Neuron (in vitro differentiated cells): ENCODE measurements at regions not wholly inside any gene's neighbourhood (a gene's known extent, or its start where the extent isn't known, plus 50 kb on each side); places are given as distances from the start of the nearest gene placed in this dataset.

ENCODE experiments used
- H2AFZ ChIP-seq: one replicate; pipeline ENCODE4 v1.6.1; 2013; ENCODE audit warnings: low read depth, mild to moderate bottlenecking, inconsistent platforms, low read length, moderate library complexity
- H3K27me3 ChIP-seq: one replicate; pipeline ENCODE4 v1.6.1; 2013; ENCODE audit warnings: low read length; ENCODE audit not compliant: insufficient read depth
- H3K36me3 ChIP-seq: one replicate; pipeline ENCODE4 v1.6.1; 2013; ENCODE audit warnings: low read length; ENCODE audit not compliant: insufficient read depth
- H3K4me1 ChIP-seq: one replicate; pipeline ENCODE4 v1.6.1; 2013; ENCODE audit warnings: low read length; ENCODE audit not compliant: insufficient read depth
- H3K4me3 ChIP-seq: 2 replicates; pipeline ENCODE4 v1.5.1; 2013; ENCODE audit warnings: mild to moderate bottlenecking, low read length, moderate library complexity
- H3K9me3 ChIP-seq: one replicate; pipeline ENCODE4 v1.6.1; 2013; ENCODE audit warnings: low read length

DNA sequence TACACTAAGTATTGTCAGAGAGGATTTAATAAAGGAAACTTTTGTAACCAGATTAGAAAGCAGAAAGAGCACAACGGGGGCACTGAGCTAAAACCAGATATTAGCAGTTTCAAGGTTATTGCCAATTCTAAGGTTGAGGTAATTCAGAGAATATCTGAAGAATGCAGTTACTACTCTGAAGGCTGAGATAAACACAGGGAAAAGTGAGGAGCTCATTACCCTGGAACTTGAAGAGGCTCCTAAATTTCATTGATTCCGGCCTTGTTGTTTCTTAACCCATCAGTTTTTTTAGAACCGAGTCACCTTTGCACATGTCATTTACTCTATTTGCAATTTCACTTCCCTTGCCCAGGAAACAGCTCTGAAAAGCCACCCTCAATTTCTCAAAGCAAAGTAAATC is 72.4 kb upstream of the BTBD3 start:
- H3K4me1 ChIP-seq: no peaks in the 10 kb centered on the region
- H3K4me3 ChIP-seq: no peak overlapping the region
- H3K27me3 ChIP-seq: no peaks in the 10 kb centered on the region
- H2AFZ ChIP-seq: no peak overlapping the region
- H3K36me3 ChIP-seq: no peaks in the 10 kb centered on the region
- no peaks in the 10 kb centered on the region for H3K9me3 ChIP-seq

GRCh38 chr20:11846131-11846530 is 71.6 kb upstream of the BTBD3 start:
- Histone ChIP-seq H3K27me3 (no peaks in the 10 kb centered on the region), H3K4me1 (no peaks in the 10 kb centered on the region), H3K4me3 (no peak overlapping the region), H2AFZ (no peak overlapping the region), H3K36me3 (no peaks in the 10 kb centered on the region), H3K9me3 (no peaks in the 10 kb centered on the region)

- H3K36me3 ChIP-seq: no peaks in the 10 kb centered on the region
- no peak overlapping the region for H3K4me3 ChIP-seq
- no peak overlapping the region for H2AFZ ChIP-seq
- no peaks in the 10 kb centered on the region for H3K27me3 ChIP-seq
- H3K4me1 ChIP-seq: no peaks in the 10 kb centered on the region
- H3K9me3 ChIP-seq: no peaks in the 10 kb centered on the region
These were observed 69.9 kb upstream of the BTBD3 start for GRCh38 chr20:11847827-11848226.

- Histone ChIP-seq H3K36me3 (no peaks in the 10 kb centered on the region), H3K4me1 (no peaks in the 10 kb centered on the region), H2AFZ (no peak overlapping the region), H3K27me3 (no peaks in the 10 kb centered on the region), H3K4me3 (no peak overlapping the region), H3K9me3 (no peaks in the 10 kb centered on the region)
These were observed 68.3 kb upstream of the BTBD3 start for GRCh38 chr20:11849270-11849915.

- Histone ChIP-seq H2AFZ (no peak overlapping the region), H3K4me3 (no peak overlapping the region), H3K36me3 (no peaks in the 10 kb centered on the region), H3K27me3 (no peaks in the 10 kb centered on the region), H3K9me3 (no peaks in the 10 kb centered on the region), H3K4me1 (no peaks in the 10 kb centered on the region)
These were observed 67.6 kb upstream of the BTBD3 start for GRCh38 chr20:11849976-11850670.

GRCh38 chr20:11850901-11851300 is 66.8 kb upstream of the BTBD3 start:
- H3K4me1 ChIP-seq: no peaks in the 10 kb centered on the region
- H2AFZ ChIP-seq: no peak overlapping the region
- H3K4me3 ChIP-seq: no peak overlapping the region
- no peaks in the 10 kb centered on the region for H3K27me3 ChIP-seq
- no peaks in the 10 kb centered on the region for H3K9me3 ChIP-seq
- H3K36me3 ChIP-seq: no peaks in the 10 kb centered on the region

DNA sequence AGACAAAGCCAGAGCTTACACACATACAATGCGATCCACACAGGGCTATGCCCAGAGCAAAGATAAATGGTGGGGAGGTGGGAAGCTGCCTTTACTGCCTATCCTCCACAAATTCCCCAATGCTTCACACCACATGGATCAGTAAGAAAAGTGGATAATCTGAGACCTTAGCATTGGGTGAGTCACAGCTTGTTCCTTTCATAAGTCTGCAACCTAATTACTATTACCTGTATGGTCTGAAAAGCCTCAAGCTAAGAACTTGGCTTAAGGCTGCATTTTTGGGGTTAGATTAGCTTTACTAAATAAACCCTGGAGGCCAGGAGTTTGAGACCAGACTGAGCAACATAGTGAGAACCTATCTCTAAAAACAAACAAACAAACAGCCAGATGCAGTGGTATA is 66.0 kb upstream of the BTBD3 start:
- no peak overlapping the region for H3K4me3 ChIP-seq
- H3K27me3 ChIP-seq: no peaks in the 10 kb centered on the region
- no peaks in the 10 kb centered on the region for H3K36me3 ChIP-seq
- no peaks in the 10 kb centered on the region for H3K9me3 ChIP-seq
- no peaks in the 10 kb centered on the region for H3K4me1 ChIP-seq
- H2AFZ ChIP-seq: no peak overlapping the region

DNA sequence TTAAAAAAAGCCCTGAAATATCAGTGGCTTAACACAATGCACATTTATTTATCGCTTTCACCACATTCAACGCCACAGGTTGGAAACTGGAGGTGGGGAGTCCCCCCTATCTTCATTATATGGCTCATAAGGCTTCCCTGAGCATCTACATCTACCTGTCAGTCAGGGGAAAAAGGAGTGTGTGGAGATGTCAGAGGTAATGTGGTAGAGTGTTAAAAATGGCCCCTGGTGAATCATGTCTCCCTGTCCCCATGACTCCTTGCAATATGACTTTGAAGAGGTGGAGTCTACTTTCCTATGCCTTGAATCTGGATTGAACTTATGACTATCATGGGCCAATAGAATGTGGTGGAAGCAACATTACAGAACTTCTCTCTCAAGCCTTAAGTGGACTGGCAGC is 65.5 kb upstream of the BTBD3 start:
- no peaks in the 10 kb centered on the region for H3K36me3 ChIP-seq
- no peak overlapping the region for H3K4me3 ChIP-seq
- H3K9me3 ChIP-seq: no peaks in the 10 kb centered on the region
- no peaks in the 10 kb centered on the region for H3K27me3 ChIP-seq
- no peaks in the 10 kb centered on the region for H3K4me1 ChIP-seq
- no peak overlapping the region for H2AFZ ChIP-seq

DNA sequence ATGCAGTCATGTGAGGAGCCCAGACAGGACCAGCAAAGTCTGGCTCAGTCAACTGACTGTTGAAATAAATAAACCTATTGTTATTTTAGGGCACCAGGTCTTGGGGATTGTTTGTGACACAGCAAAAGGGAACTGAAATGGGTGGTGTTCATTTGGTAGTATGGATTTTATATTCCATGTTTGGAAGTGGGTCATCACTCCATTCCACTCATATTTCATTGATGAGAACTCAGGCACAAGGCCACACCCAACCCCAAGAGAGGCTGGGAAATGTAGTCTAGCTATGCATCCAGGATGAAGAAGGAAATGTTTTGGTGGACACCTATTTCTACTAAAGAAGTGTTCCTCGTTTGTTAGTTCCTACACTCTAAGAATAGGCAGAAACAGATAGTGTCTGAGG is 64.9 kb upstream of the BTBD3 start:
- no peaks in the 10 kb centered on the region for H3K4me1 ChIP-seq
- H3K36me3 ChIP-seq: no peaks in the 10 kb centered on the region
- H3K4me3 ChIP-seq: no peak overlapping the region
- H3K9me3 ChIP-seq: no peaks in the 10 kb centered on the region
- no peaks in the 10 kb centered on the region for H3K27me3 ChIP-seq
- no peak overlapping the region for H2AFZ ChIP-seq

- no peaks in the 10 kb centered on the region for H3K9me3 ChIP-seq
- no peaks in the 10 kb centered on the region for H3K27me3 ChIP-seq
- no peak overlapping the region for H3K4me3 ChIP-seq
- H3K4me1 ChIP-seq: no peaks in the 10 kb centered on the region
- H3K36me3 ChIP-seq: no peaks in the 10 kb centered on the region
- no peak overlapping the region for H2AFZ ChIP-seq
These were observed 64.3 kb upstream of the BTBD3 start for GRCh38 chr20:11853359-11853758.

DNA sequence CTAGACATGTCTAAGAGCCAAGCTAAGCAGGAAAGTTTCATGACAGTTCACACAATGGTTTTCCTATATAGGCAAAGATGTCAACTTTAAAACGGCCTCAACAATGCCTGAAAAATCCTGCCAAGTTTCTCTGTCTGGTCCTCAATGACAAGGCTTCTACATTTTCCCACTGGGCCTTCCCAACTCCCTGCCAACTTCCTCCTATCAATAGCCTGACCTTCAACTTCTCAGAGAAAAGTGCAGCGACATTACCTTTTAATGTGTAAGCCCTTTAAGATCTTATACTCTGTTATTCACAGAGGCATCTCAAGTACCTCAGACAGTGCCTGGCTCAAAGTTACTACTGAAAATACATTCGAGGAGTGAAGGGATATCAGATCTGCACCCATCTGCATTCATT is 56.2 kb upstream of the BTBD3 start:
- H3K27me3 ChIP-seq: no peaks in the 10 kb centered on the region
- no peaks in the 10 kb centered on the region for H3K9me3 ChIP-seq
- no peaks in the 10 kb centered on the region for H3K36me3 ChIP-seq
- no peak overlapping the region for H2AFZ ChIP-seq
- H3K4me1 ChIP-seq: no peaks in the 10 kb centered on the region
- no peak overlapping the region for H3K4me3 ChIP-seq

GRCh38 chr20:11867291-11867919 is 50.3 kb upstream of the BTBD3 start:
- Histone ChIP-seq H3K4me1 (peaks cover 15% of the 10 kb centered on the region), H2AFZ (no peak overlapping the region), H3K4me3 (no peak overlapping the region), H3K27me3 (no peaks in the 10 kb centered on the region), H3K36me3 (no peaks in the 10 kb centered on the region), H3K9me3 (no peaks in the 10 kb centered on the region)
